GM18498 (cell line): ENCODE measurements at regions not wholly inside any gene's neighbourhood (a gene's known extent, or its start where the extent isn't known, plus 50 kb on each side); places are given as distances from the start of the nearest gene placed in this dataset.
"Not testable (repeated sequence)": the region's sequence is repeated elsewhere in the genome, so short reads cannot be mapped to it uniquely, and the experiment has no call there.

Source experiments
- ATAC-seq: cut with Tn5 transposase; IDR thresholded peaks from one replicate; pipeline ENCODE4 v1.9.1; 2021; ENCODE audit warnings: mild to moderate bottlenecking, moderate library complexity; ENCODE audit not compliant: unreplicated experiment

DNA sequence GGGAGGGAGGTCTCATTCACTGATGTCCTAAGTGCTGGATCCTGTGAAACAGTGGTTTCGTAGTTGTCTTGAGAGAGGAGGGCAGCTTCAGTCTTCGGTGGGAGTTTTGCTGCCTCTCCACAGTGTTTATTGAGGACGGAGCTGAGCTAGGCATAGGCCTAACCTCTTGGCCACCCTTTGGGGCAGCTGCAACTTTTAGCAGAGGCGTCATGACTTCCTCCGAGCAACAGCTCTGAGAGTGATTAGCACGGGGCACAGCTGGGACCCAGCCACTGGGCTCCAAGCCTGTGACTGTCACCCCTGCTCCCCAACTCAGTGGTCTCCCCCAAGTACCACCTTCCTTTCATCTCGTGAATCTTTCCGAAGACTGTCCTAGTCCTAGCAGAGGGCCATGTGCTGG lies 139.9 kb upstream of the NCOR2 start:
- ATAC-seq = no peak

DNA sequence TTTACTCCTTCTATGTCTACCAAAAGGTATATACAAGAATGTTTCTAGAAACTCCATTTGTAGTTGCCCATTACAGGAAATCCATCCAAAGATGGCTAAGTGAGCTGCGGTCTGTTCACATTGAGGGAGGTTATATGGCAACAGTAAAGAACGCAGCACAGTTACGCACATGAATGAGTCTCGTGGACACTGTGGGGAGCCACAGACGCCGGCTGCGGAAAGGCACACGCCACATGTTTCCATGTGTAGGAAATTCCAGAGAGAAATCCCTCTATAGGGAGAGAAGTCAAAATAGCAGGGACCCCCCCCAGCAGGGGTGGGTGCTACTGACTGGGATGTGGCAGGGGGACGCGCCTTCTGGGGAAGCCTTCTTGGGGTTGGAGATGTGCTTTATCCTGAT lies 139.0 kb upstream of the NCOR2 start:
- no peak for ATAC-seq

DNA sequence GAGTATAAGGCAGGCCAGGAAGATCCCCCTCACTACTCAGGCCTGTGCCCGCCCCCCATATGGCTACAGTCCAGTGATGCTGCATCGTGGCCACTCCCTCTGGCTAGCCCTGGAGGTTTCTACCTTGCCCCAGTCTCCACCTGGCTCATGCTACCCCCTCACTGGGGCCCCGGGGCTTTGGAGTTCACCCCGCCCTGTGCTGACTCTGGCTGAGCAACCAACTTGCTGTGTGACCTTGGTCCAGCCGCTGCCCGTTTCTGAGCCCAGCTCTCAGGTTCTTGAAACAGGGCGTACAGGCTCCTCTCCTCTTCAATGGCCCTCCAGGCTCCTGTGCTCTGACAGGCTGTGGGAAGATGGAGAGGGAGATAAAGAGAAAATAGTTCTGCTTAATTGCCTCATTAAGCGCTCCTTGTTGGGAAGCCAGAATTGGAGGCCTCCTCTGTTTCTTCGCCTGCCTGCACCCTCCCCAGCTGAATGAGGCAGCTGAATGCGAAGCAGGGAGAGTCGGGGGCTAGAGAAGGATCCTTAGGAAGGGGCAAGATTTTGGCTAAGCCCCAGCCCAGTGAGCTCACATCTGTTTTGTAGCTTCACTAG lies 138.2 kb upstream of the NCOR2 start:
- ATAC-seq = no peak

DNA sequence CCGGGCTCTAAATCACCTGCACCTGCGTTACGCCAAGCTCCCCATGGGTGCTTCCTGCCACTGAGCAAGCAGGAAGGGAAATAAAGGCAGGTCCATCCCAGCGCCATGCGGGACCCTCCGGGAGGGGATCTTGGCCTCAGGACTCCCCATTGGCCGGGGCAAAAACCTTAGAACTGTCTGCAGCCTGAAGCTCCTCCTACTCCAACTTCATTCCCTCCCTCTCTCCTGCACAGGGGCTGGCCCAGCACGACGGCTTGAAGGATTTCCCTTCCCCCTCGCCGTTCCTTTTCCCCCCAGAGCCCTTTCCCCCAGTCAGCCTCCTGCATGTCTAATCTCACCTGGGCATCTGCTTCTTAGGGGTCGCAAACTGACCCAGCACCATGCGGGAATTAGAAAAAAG lies 137.2 kb upstream of the NCOR2 start:
- no peak for ATAC-seq

DNA sequence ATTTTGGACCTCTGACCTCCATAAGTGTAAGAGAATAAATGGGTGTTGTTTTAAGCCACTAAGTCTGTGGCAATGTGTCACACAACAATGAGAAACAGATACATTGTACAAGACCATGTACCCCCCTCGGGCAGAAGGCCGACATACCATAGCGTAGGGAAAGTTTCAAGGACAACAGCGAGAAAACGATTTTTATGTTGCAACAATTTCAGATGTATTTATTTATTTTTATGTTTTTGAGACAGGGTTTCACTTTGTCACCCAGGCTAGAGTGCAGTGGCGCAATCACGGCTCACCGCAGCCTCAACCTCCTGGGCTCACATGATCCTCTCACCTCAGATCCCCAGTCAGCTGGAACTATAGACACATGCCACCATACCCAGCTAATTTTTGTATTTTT lies 136.4 kb upstream of the NCOR2 start:
- ATAC-seq = no peak

DNA sequence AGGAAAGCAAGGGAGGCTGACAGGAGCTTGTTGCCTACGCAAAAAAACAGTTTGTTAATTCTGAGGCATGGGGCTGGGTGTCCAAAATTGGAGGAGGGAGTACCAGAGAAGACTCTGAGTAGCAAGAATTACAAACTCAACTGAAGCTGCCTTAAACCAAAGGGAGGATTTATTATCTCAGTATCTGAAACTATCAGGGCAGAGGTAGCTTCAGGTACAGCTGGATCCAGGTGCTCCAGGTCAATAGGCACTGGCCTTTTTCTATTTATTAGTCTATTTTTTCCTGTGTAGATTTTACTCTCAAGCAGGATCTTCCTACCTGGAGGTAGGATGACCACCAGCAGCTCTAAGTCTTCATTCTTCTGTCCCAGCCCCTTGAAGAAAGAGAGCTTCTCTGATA lies 135.3 kb upstream of the NCOR2 start:
- no peak for ATAC-seq

DNA sequence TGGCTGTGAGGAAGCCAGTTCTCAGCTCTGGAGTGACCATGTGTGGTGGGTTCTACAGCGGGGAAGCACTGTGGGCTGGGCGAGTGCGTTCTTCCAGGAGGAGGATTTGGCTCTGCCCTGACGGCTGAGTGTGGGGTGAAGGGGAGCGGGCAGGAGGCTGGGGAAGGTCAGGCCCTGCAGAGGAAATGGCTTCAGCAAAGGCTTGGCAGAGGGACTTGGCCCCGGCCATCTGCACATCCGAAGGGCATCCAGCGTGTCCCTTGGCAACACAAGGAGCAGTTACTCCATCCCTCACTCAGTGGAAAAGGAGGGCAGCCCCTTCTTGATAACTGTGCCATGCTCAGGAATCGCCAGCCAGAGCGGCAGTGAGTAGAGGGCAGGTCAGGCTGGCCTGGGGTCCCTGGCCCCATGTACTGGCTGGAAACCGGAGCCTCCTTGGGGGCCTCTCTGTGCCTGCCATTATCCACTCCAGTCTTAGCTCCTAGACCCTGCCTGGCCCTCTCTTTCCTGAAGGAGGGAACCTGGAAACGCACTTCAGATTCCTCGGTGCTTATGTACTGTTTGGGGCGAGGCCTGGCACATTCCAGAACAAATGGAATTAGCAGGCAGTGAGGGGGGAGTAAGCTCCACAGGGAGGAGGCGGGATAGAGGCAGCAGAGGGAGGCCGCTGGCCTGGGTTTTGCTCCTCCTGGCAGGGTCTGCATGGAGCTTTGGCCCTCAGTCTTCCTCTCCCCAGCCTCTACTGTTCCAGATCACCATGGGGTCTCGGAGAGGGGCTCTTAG lies 133.6 kb upstream of the NCOR2 start:
- ATAC-seq = no peak

DNA sequence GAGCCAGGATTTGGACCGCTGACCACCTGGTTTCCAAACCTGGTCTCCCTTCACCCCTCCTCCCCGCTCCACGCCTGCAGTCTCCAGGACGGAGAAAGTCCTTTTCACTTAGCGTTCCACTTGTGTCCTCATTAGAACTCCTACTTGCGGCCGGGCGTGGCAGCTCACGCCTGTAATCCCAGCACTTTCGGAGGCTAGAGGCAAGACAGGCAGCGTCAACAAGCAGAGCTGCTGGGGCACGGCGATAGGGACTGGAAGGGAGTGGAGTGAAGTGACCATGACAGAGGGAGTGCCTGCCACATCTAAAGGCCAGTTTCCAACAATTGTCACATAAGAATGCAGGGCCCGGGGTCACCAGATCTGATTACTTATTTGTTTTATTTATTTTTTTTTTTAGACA lies 132.5 kb upstream of the NCOR2 start:
- ATAC-seq = no peak

DNA sequence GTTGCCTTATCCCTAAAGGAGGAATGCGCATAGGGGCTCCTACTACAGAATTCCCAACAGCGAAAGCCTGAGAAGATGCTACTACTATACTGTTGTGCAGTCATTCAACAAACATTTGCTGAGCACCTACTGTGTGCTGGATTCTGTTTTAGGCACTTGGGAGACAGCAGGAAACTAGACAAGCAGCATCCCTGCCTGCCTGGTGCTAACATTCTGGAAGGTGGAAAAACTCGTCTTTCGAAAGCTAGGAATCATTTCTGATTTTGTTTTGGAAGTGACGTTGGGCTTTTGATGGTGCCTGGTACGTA lies 131.5 kb upstream of the NCOR2 start:
- no peak for ATAC-seq

DNA sequence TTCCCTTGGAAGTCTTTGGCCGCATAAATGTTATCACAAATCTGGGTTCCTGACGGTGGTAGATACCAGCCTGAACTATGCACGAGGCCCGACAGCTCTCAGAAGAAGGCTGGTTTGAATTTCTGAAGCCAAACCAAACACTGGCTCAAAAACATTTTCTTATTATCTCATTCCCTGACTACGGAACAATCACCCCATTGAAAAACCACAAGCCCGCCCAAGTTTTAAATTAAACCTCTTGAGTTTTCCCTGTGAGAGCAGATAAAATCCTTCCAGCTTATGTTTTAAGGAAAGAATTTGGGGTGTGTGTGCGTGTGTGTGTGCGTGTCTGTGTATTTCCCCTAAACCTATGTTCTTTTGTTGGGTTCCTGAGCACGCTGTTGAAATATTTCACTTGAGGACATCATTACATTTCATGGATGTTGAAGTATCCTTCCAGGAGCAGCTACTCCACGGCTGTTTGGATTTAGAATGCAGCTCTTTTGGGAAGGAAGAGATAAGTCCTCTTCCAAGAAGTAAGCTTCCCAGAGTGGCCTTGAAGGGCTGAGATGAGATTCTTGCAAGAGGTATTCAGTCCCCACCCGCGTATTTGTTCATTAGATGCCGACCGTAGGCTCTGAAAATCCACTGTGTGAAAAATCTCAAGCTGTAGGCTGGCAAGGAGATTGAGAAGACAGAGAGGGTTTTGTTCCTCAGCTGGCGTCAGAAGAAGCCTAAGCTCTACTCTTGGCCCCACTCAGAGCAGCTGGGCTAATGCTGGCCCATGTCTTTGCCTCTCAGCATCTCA lies 131.0 kb upstream of the NCOR2 start:
- ATAC-seq = no peak

DNA sequence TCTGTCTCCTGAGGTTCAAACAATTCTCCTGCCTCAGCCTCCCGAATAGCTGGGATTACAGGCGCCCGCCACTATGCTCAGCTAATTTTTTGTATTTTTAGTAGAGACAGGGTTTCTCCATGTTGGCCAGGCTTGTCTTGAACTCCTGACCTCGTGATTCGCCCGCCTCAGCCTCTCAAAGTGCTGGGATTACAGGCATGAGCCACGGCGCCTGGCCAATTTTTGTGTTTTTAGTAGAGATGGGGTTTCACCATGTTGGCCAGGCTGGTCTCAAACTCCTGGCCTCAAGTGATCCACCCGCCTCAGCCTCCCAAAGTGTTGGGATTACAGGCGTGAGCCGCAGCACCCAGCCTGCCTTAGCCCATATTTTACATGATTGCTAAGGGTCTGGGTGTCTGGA lies 130.3 kb upstream of the NCOR2 start:
- not testable (repeated sequence) for ATAC-seq

DNA sequence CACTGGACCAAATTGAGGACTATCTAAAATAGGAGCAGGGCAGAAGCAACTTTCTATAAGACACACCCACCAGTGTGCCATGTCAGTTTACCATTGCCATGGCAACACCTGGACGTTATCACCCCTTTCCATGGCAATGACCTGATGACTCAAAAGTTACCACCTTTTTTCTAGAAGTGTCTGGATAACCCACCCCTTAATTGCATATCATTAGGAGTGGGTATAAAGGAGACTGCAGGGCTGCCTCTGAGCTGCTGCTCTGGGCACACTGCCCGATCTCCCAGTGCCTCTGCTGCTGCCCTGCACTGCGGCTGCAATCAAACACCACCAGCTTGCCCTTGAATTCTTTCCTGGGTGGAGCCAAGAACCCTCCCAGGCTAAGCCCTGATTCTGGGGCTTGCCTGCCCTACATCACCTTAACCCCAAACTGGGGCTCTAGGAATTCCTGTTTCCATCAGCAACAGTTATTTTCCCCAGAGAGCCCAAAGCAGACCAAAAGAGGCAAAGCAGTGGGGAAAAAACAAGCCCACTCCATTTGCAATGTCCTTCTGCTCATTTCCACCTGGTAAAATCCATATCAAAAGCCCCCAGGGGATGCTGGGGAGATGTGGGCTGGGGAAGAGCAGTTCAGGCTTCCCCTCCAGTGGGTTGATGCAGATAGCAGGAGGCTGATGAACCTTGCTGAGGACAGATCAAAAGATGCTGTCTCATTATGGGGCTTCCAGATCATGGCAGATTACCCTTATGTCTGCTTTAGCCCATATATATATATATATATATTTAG lies 129.5 kb upstream of the NCOR2 start:
- no peak for ATAC-seq

DNA sequence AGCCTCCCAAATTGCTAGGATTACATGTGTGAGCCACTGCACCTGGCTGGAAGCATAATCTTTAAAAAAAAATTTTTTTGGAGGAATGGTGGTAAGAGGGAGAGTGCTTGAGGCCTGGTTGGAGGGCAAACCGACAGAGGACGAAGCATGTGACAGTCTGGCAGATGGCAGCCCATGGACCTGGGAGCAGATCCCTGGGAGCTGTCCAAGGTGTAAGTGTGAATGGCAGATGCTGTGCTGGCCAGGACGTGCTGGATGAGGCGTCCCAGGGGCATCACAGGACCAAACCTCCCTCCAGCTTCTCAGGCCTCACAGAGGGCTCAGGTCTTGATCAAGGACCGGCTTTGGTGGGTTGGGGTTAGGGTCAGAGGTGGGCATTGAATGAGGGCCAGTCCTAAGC lies 128.4 kb upstream of the NCOR2 start:
- no peak for ATAC-seq

DNA sequence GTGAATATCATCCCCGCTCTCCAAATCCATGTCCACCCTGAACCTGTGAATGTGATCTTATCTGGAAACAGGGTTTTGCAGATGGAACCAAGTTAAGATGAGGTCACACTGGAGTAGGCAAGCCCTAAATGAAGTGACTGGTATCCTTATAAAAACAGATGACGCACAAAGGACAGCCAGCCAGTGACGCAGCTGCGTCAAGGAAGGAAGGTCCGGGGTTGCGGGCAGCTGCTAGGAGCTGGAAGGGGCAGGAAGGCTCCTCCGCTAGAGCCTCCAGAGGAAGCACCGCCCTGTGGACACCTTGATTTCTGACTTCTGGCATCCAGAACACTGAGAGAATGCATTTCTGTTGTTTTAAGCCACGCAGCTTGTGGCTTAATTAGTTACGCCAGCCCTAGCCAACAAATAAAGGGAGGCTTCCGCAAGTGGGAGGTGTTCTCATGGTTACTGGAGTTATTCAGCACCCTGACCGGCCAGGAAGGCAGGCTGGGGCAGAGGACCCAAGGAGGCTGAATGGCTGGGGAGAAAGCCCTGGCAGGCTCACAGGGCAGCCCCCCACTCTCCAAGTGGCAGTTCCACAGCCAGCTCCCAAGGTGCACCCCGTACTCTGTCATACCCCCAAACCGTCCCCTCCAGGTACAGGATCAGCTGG lies 127.6 kb upstream of the NCOR2 start:
- ATAC-seq = no peak

DNA sequence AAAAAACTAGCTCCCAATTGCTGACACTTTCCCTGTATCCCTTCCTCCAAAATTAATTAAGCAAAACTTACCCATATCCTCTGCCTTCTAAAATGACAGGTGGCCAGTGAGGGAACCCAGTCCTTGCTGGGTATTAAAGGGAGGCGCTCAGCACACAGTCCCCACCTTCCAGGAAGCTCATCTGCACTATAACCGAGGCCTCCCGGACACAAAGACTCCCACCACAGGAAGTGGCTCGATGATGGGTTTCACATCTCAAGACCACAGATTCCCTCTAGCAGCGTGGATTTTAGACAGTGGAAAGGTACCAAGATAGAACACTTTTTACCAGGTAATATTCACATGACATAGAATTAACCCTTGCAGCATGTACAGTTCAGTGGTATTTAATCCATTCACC lies 126.8 kb upstream of the NCOR2 start:
- peak; percentile 58 for ATAC-seq

DNA sequence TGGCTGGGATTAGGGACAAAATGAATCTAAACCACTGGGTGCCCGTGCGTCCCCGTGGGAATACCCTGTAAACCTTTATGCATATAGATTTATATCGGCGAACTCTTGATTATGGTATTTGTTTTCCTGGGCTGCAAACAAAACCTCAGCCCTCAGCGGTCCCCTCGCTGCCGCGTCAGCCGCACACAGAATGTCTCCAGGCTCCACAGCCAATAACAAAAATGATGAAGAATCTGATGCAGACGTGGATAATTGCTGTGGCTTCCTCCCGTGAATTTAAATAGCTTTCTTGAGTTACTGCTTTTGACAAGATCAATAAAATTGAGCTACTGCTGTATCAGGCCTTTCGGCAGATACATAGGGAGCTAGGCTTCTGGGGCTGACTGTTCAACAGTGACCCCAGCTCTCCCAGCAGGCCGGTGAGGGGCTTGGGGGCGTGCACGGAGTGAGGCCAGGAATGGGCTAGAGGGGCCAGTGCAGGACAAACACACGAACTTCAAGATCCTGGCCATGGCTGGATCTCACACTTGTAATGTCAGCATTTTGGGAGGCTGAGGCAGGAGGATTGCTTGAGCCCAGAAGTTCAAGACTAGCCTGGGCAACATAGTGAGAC lies 125.8 kb upstream of the NCOR2 start:
- ATAC-seq = no peak

DNA sequence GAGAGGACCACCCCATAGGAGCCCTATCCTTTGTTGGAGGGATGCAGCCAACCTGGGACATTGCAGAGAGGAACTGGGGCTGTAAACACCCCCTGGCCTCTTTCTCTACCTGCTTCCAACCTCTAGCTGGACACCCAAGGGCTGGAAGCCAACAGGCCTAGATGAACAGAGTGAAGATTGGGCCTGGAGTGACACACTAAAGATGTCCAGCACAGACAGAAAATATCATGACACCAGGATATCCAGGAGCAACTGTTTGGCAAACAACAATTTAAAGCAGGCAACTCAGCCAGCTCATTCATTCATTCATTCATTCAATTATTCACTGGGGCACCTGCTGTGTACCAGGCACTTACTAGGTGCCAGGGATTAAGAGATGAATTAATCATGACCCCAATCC lies 125.0 kb upstream of the NCOR2 start:
- ATAC-seq = no peak

DNA sequence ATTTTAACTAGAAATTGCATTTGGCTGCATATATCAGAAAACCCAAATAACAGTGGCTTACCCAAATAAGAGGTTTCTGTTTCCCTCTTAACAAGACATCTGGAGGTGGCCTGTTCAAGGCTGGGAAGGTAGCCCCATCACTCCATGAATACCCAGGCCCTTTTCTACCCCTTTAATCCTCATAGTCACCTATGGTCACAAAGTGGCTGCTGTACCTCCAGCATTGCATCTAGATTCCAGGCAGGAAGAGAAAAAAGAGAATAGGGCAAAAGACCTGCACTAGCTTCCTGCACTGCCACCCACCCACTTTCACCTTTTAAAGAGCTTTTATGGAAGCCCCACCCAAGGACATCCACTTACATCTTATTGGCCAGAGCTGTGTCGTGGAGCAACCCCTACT lies 124.0 kb upstream of the NCOR2 start:
- no peak for ATAC-seq

DNA sequence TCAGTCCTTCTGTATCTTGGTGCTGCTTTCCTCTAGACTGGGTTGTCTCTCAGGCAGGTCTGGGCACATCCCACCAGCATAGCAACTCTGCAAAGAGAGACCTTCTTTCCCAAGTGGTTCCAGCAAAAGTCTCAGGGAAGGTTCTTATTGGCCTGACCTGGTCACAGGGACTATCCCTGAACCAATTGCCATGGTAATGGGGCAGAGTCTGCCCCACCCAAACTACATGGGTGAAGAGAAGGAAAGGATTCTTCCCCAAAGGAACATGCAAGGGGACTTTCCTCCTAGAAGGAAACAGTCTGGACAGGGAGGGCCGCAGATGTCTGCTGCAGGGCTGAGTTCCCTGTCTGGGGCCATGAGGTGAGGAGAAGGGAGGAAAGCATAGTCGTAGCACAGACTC lies 122.2 kb upstream of the NCOR2 start:
- ATAC-seq = no peak

DNA sequence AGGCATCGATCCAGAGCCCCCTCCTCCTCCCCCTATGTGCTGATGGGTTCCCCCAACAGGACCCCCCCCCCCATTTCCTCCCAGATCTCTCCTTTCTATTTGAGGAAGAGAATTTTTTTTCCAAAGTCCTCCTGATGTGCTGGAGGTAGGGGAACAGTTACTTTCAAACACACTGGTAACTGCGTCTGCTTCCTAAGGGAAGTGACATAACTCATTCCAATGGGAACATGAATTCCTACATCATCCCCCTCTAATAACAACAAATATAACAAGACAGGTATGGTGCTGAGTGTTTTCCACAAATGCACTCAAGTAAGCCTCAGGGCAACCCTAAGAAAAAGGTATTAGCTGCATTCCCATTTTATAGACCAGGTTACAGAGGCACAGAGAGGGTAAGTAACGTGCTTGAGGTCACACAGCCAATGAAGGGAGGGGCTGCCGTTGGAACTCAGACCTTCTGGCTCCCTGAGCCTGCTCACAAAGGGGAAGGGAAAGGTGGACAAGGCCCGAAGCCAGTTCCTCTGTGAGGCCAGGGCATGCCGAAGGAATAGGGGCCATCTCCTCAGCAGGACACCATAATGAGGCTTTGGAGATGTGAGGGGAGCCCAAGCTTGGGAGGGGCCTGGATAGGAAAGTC lies 121.1 kb upstream of the NCOR2 start:
- ATAC-seq = no peak
